Stimulated activated CD4-positive, alpha-beta T cell treated with anti-CD3 and anti-CD28 coated beads, Interleukin-2, amount 100 ng/mL, for 48 hours (primary cell): ENCODE measurements at regions not wholly inside any gene's neighbourhood (a gene's known extent, or its start where the extent isn't known, plus 50 kb on each side); places are given as distances from the start of the nearest gene placed in this dataset.

ENCODE experiments used
- DNase-seq, 2 donors: peaks; one replicate each; pipeline ENCODE4 v3.0.0-alpha.2; 2020

DNA sequence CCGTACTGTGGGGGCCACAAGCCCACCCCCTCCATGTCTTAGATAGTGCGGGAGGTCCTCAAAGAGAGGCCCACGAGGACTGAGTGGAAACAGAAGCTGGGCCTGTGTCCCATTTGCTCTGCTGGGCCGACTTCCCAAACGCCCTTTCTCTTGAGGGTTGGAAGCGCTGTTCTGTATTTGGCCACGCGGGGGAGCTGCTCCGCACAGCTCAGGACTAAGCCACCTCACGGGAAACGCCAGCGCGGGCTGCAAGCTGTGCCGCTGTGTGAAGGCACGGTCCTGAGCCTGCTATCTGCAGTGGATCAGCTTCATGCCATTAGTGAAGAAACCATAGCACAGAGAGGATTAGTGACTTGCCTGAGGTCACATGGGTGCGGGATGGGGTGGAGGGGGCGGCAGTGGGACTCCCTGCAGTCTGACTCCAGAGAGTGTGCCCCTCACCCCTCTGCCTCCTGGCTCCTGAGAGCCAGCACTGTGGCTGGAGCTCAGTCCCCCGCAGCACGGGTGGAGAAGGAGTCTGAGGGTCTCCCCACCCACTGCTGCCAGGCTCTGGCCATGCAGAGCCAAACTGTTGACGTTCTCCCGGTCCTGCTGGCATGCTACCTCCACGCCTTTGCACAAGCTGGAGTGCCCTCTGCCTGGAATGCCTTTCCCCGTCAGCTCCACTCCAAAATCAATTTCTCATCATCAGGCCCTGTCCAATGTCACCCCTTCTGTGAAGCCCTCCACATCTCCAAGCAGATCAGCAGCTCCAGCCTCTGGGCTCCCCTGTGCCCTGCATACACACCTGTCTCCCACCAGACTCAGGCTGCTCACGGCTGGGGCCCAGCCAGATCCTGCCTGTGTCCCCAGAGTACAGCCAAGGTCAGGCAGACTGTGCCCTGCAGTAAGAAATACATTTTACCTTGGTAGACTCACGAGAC, 51.5 kb upstream of the LRRC32 start:
- peak; percentile 79 to 80 for DNase-seq

DNA sequence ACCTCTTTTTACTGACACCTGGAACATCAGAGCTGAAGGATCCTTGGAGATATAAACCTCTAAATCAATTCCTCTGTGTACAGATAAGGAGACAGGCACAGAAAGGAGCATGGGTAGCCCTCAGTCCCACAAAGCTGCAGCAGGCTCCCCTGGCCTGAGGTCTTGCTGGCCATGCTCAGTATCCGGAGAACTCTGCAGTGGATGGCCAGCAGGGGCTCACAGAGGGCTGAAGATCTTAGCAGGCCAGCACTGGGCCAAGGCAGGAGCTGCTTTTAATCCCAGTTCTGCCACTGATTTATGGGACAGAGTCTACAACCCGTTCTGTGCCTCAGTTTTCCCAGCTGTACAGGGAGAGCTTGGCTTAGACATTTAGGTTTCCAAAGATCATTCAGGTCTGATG, 52.6 kb upstream of the LRRC32 start:
- no peak for DNase-seq

DNA sequence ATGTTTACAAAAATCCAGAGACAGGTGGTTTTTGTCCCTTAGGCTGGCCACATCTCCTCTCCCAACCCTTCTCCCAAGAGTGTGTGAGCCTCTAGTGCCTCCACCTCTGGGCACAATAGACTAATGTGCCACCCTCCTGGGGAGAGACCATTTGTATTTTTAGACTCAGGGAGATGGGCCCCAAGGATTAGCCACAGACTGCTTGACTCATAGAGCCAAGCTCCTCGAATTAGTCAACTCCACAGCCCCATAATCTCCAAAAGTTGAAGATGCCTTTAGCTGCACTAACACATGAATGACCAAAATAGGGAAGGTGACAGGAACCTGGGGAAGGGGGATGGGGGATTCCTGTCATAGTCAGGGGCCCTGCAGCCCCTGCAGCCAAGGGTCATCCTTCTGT, 53.0 kb upstream of the LRRC32 start:
- no peak for DNase-seq

DNA sequence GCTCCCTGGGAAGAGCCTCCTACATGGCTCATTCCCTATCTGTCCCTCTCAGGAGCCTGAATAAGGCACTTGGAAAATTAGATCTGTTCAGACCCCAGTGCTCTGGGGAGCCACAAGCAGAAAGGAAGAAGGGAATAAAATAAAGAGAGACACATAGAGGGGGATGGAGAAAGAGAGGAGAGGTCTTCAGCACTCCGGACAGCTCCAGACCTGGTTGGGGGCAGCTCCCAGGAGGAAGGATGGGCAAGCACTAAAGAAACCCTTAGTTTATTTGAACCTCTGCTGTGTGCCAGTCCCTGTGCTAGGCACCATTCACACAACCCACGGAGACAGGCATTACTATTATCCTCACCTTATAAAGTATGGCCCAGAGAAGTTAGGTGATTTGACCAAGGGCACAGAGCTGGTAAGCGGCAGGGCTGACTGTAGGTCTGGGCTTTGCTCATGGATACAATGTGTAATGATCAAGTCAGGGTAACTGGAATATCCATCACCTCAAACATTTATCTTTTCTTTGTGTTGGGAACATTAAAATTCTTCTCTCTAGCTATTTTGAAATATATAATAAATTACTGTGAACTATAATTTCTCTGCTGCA, 53.7 kb upstream of the LRRC32 start:
- no peak for DNase-seq

DNA sequence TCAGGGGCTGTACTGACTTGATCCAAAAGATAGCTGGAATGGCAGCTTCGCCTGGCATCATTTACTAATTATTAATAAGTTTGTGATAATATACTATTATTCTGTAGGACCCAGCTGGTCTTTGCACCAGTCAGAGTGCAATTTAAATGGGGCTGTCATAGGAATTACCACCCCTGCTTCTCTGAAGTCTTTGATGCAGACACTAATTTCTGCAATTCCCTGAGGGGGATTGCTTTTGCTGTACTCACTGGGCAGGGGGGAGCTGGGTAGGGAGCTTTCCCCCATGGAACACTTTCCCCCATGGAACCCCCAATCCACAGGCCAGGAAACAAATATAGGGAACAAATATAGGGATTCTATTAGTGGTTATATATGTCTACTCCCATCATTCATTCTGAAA, 54.9 kb upstream of the TSKU start:
- no peak for DNase-seq

DNA sequence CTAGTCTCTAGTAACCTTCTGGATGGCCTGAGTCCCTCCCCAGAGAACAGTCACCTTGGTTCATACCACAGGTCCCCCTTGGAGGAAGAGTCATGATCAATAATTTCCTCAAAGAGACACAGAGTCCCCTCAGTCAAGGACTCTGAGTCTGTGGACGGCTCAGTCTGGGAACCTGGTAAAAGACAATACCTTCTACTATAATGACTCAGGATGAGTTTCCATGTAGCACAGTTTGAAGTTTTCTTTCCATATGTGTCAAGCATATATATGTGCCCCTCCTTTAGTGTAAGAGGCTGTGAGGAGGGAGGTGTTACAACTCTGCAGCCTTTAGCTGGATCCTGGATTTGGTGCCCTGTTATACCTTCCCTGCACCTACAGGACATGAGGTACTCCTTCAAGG, 54.4 kb upstream of the TSKU start:
- no peak for DNase-seq

DNA sequence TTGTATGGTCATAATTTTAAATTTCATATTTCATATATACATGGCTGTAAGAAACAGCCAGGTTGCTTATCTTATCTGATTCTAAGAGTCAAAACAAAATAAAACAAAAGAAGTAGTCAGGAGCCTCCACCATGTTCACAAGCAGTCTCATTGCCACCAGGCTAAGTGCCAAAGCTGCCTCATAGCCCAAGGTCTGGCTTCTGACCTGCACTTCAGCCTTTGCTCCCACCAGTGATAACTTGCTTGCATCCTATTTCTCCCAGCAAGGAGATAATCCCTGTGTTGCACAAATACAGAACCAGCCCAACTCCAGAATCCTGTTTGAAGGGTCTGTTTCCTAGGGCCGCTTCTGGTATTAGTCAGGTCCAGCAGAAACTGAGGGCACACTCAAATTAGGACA, 53.9 kb upstream of the TSKU start:
- DNase-seq = no peak

DNA sequence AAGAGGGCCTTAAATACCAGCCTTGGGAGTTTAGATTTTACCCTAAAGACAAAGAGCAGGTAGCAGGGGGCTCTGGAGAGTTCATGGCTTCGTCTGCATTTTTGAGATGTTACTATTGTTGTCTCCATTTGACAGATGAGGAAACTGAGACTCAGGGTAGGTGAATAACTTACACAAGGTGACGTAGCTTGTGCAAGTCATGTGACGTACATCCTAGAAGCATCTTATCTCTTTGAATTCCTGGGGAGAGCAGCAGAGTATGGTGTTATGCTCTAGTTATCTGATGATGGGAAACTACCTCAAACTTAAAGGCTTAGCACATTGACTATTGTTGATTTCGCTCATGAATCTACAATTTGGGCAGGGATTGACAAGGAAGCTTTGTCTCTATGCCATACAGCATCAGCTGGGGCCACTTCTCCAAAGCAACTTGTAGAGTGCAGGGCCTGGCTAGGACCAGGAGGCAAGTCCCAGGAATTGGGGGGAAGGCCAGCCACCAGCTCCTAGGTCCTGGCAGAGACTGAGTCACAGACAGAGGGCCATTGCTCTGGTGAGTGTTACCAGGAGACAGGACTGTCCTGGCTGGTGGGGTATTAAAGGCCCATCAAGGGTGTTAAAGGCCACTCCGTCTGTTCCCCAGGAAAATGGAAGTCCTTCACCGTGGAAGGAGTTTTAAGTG, 52.1 kb upstream of the TSKU start:
- DNase-seq = no peak

DNA sequence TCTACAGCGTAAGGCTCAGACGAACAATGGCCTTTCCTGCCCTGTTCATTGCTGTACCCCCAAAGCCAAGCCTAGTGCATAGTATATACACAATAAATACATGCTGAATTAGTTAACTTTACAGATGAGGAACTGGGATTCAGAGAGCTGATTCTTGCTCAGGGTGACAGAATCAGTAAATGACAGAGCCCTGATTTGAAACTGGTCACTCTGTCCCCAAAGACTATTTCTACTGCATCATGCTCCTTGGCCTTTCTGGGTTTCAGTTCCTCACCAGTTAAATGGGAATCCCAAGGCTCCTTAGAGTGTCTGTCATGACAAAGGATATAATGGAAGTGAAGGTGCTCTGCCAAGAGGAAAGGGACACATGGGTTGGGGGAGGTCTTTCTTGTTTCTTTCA, 50.5 kb upstream of the TSKU start:
- DNase-seq = no peak
